OCI-LY7 (cell line): ENCODE measurements at regions not wholly inside any gene's neighbourhood (a gene's known extent, or its start where the extent isn't known, plus 50 kb on each side); places are given as distances from the start of the nearest gene placed in this dataset.

ENCODE experiments used
- BruUV-seq: library from RNA; stranded (reverse); fragments of 400-500 nt; replicated peaks from 2 replicates; lab custom pipeline; 2021; lab: Mats Ljungman, UMichigan
- CTCF ChIA-PET: fragments of 300-600 bp; sonication (Branson Sonifier 250); formaldehyde crosslinking; loops from one replicate; lab custom pipeline; 2022; ENCODE audit warnings: antibody characterized with exemption; ENCODE audit not compliant: unreplicated experiment; lab: Charles Lee
- POLR2A ChIA-PET: fragments of 300-600 bp; sonication (Branson Sonifier 250); formaldehyde crosslinking; loops from one replicate; lab custom pipeline; 2022; ENCODE audit warnings: antibody characterized with exemption; lab: Charles Lee
- DNase-seq: peaks from one replicate; pipeline ENCODE4 v3.0.0-alpha.2; 2015; ENCODE audit warnings: low spot score
- H2AFZ ChIP-seq: fragments of 200-600 bp; sonication (generic), shearing (Covaris generic); 2 replicates; pipeline ENCODE4 v1.6.1; 2014; ENCODE audit warnings: mild to moderate bottlenecking, antibody characterized with exemption, low read length, moderate library complexity
- H3K27ac ChIP-seq: fragments of 200-600 bp; sonication (generic); 2 replicates; pipeline ENCODE4 v1.5.1; 2014; ENCODE audit warnings: mixed run types, low read depth, mild to moderate bottlenecking, moderate library complexity, low read length, inconsistent platforms; ENCODE audit not compliant: poor library complexity, severe bottlenecking
- H3K36me3 ChIP-seq: fragments of 200-600 bp; sonication (generic); 2 replicates; pipeline ENCODE4 v1.6.1; 2014; ENCODE audit warnings: mild to moderate bottlenecking, antibody characterized with exemption, low read length, moderate library complexity, mixed read lengths; ENCODE audit not compliant: insufficient read depth
- H3K4me1 ChIP-seq: fragments of 200-600 bp; sonication (generic); 2 replicates; pipeline ENCODE4 v1.5.1; 2014; ENCODE audit warnings: mild to moderate bottlenecking, low read length; ENCODE audit not compliant: insufficient read depth, poor library complexity, severe bottlenecking
- H3K4me2 ChIP-seq: fragments of 200-600 bp; sonication (generic); 2 replicates; pipeline ENCODE4 v1.6.1; 2014; ENCODE audit warnings: mild to moderate bottlenecking, low read length
- H3K4me3 ChIP-seq: fragments of 200-600 bp; sonication (generic); 2 replicates; pipeline ENCODE4 v1.5.1; 2014; ENCODE audit warnings: mild to moderate bottlenecking, low read depth, low read length; ENCODE audit not compliant: poor library complexity, severe bottlenecking
- H3K79me2 ChIP-seq: fragments of 200-600 bp; sonication (generic); 2 replicates; pipeline ENCODE4 v1.6.1; 2016; ENCODE audit warnings: low read depth, mild to moderate bottlenecking, low read length, moderate library complexity, mixed read lengths; ENCODE audit not compliant: insufficient read depth
- H3K9me2 ChIP-seq: fragments of 200-600 bp; sonication (generic); 2 replicates; pipeline ENCODE4 v1.6.1; 2016; ENCODE audit warnings: mild to moderate bottlenecking, low read length, mixed read lengths; ENCODE audit not compliant: insufficient read depth
- H3K9me3 ChIP-seq: fragments of 200-600 bp; sonication (generic); 2 replicates; pipeline ENCODE4 v1.6.1; 2014; ENCODE audit warnings: mild to moderate bottlenecking, mixed run types, low read length, mixed read lengths
- H4K20me1 ChIP-seq: fragments of 200-600 bp; sonication (generic); 2 replicates; pipeline ENCODE4 v1.6.1; 2014; ENCODE audit warnings: mild to moderate bottlenecking, antibody characterized with exemption, low read length, moderate library complexity, mixed read lengths; ENCODE audit not compliant: insufficient read depth
- CTCF ChIP-seq: fragments of 200-600 bp; sonication (generic); conservative IDR thresholded peaks from 2 replicates; pipeline ENCODE4 v1.5.1; 2014; ENCODE audit warnings: mild to moderate bottlenecking, antibody characterized with exemption, low read length, moderate library complexity, mixed read lengths
- EZH2phosphoT487 ChIP-seq: fragments of 200-600 bp; sonication (generic); IDR thresholded peaks from 2 replicates; pipeline ENCODE4 v1.6.1; 2018; ENCODE audit warnings: low read depth, borderline replicate concordance, mild to moderate bottlenecking, mixed run types, antibody characterized with exemption, low read length, moderate library complexity, mixed read lengths
- intact Hi-C: fragments of 100-400 bp; cut with micrococcal nuclease; formaldehyde crosslinking; loops from one replicate; pipeline ENCODE4 v1.10.0; 2022; ENCODE audit not compliant: unreplicated experiment

DNA sequence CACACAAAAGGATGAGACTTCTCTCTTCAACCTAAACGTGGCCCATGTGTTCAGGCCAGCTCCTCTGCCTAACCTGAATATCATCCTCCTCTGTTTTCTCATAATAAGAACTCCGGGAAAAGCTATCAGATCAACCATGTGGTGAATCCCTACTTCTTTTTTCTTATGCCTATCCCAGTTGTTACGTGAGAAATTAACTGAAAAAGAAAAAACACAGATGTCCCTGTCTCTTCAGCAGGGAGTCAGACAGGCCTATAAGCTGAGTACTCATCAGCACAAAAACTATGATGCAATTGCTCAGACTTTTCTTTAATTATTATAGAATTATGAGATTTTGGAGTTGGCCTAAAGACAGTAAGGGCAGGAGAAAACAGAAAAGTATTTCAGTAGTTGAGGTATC is 613.0 kb upstream of the FSHR start:
- intact Hi-C loops: no loop called here
- no peak for DNase-seq
- Histone ChIP-seq H3K4me1 (no peaks in the 10 kb centered on the region), H3K36me3 (no peaks in the 10 kb centered on the region), H3K79me2 (no peaks in the 10 kb centered on the region), H3K4me3 (no peak overlapping the region), H3K9me3 (no peaks in the 10 kb centered on the region), H3K9me2 (no peaks in the 10 kb centered on the region), H2AFZ (no peak overlapping the region), H3K27ac (no peak overlapping the region), H3K4me2 (no peak overlapping the region), H4K20me1 (no peaks in the 10 kb centered on the region)
- POLR2A ChIA-PET: no interaction called here
- TF ChIP-seq CTCF (no peak), EZH2phosphoT487 (no peak)
- no TSS peak for BruUV-seq
- CTCF ChIA-PET: no interaction called here

- H3K9me3 ChIP-seq: no peaks in the 10 kb centered on the region
- no peaks in the 10 kb centered on the region for H4K20me1 ChIP-seq
- no peaks in the 10 kb centered on the region for H3K4me1 ChIP-seq
- TF ChIP-seq EZH2phosphoT487 (no peak), CTCF (no peak)
- no peak overlapping the region for H3K4me2 ChIP-seq
- no peak overlapping the region for H3K27ac ChIP-seq
- H3K4me3 ChIP-seq: no peak overlapping the region
- H3K9me2 ChIP-seq: no peaks in the 10 kb centered on the region
- intact Hi-C loops: no loop called here
- no peak for DNase-seq
- BruUV-seq: no TSS peak
- ChIA-PET POLR2A (no interaction called here), CTCF (no interaction called here)
- no peak overlapping the region for H2AFZ ChIP-seq
- no peaks in the 10 kb centered on the region for H3K79me2 ChIP-seq
- H3K36me3 ChIP-seq: no peaks in the 10 kb centered on the region
These were observed 601.5 kb upstream of the FSHR start for GRCh38 chr2:49755777-49756176.

- Histone ChIP-seq H3K4me1 (no peaks in the 10 kb centered on the region), H4K20me1 (no peaks in the 10 kb centered on the region), H3K4me2 (no peak overlapping the region), H3K36me3 (no peaks in the 10 kb centered on the region), H3K9me3 (no peaks in the 10 kb centered on the region), H3K9me2 (no peaks in the 10 kb centered on the region), H2AFZ (no peak overlapping the region), H3K4me3 (no peak overlapping the region), H3K27ac (no peak overlapping the region), H3K79me2 (no peaks in the 10 kb centered on the region)
- no TSS peak for BruUV-seq
- intact Hi-C loops: no loop called here
- ChIA-PET CTCF (no interaction called here), POLR2A (interaction anchor here (0.6 kb wide), 1 partner anchor 35 kb away, joined by 3 read pairs; no protein-coding TSS in a partner anchor)
- no peak for DNase-seq
- TF ChIP-seq CTCF: no peak
- TF ChIP-seq EZH2phosphoT487: no peak
These were observed 600.1 kb upstream of the FSHR start for GRCh38 chr2:49754381-49754780.
